Putamen (tissue), 1 donor: ENCODE measurements at regions not wholly inside any gene's neighbourhood (a gene's known extent, or its start where the extent isn't known, plus 50 kb on each side); places are given as distances from the start of the nearest gene placed in this dataset.

Experiments used
- DNase-seq: peaks from one replicate; pipeline ENCODE4 v3.0.0-alpha.2; 2016; ENCODE audit warnings: low spot score

- no peak for DNase-seq
These were observed 611.1 kb downstream of the BRINP3 start for GRCh38 chr1:189866606-189867005.

DNA sequence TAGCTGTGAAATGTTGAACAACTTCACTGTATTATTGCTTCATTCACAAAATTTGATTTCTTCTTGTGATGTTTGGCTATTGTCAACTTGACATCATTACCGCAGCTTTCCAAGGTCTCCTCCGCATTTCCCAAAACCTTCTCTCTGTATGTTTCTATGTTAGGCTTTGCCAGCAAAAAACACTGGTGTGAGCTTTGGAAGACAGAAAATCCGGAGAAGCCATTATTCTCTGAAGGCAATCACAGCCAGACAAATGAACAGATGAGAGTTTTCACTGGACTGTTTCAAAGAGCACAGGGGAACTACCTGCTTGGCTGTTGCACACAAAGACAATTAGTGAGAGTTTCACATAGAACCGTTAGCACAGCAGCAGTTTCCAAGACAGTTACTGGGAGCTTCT, 609.6 kb downstream of the BRINP3 start:
- DNase-seq = no peak

- DNase-seq = no peak
These were observed 602.8 kb downstream of the BRINP3 start for GRCh38 chr1:189874715-189875435.

- no peak for DNase-seq
These were observed 597.5 kb downstream of the BRINP3 start for GRCh38 chr1:189880135-189880534.

DNA sequence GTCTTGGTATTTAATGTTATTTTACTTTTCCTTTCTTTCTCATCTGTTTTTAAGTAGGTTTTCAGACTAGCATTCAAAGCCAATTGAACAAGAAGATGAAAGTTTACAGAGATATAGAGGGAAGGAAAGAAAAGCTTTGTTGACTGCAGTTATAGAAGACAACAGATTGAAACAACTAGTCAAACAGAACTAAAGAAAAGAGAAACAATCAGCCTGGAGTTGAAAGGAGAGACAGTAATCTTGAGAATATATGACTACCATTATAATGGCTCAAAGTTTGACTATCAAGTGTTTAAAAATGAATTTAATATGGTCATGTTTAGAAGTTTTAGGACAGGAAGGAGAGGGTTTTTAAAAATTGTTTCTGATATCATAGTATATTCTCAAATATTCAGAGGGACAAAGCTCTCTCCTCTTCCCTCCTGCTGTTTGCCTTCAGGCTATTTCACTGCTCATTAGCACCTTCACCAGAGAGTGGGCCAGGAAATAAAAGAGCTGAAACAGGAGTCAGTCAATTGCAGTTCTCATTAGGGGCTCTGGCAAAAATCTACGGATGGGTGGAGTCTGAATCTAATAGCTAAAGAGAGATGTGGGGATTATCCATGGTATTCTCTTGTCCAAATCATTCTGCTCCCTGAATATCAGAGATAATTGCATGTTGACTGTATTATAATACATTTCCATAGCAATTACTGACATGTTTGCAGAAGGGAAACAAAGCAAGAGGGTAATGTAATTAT, 577.8 kb downstream of the BRINP3 start:
- no peak for DNase-seq

GRCh38 chr1:189904509-189904908, 573.2 kb downstream of the BRINP3 start:
- no peak for DNase-seq

GRCh38 chr1:189908113-189908512, 569.6 kb downstream of the BRINP3 start:
- DNase-seq = no peak

GRCh38 chr1:189921613-189922012, 556.1 kb downstream of the BRINP3 start:
- no peak for DNase-seq

DNA sequence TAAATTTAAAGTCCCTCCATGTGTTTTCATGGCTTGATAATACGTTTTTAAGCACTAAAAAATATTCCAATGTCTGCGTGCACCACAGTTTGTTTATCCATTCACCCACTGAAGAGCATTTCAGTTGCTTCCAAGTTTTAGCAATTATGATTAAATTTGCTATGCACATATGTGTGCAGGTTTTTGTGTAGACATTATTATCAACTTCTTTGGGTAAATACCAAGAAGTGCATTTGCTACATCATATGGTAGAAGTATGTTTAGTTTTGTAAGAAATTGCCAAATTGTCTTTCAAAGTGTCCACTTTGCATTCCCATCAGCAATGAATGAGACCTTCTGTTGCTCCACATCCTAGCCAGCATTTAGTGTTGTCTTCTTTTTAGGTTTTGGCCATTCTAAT, 550.0 kb downstream of the BRINP3 start:
- no peak for DNase-seq

- DNase-seq = no peak
These were observed 548.1 kb downstream of the BRINP3 start for GRCh38 chr1:189929501-189930099.

DNA sequence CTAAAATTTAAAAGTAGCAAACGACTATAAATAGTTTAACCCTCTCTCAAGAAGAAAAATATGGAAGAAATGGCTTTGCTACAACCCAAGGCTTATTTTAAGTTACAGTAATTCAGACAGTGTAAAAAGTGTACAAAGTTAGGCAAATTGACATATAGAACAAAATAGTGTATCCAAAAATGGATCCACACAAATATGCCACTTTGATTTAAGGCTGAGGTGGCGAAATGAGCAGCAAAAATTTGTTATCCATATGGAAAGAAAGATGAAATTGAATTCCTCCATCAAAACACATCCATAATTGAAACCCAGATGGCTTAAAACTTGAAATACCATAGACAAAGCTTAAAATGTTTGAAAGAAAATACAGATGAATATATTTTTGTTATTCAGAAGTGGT, 540.8 kb downstream of the BRINP3 start:
- no peak for DNase-seq

- no peak for DNase-seq
These were observed 537.7 kb downstream of the BRINP3 start for GRCh38 chr1:189939967-189940366.

DNA sequence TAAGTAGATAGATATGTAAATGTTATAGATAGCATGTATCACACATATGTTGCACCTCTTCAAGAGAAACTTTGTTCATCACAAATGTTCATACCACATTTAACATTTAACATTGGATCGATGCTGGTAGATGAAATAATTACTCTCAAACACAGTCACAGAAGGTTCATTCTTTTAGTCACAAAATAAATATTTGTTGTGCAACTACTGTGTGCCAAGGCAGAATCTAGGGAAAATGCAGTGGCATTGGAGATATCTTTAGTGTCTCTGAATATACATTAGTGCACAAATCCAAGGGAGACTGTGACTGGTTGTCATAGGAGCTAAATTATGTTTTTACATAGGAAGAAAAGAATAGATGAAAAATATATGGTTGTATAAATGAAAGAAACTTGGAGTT, 535.7 kb downstream of the BRINP3 start:
- no peak for DNase-seq

DNA sequence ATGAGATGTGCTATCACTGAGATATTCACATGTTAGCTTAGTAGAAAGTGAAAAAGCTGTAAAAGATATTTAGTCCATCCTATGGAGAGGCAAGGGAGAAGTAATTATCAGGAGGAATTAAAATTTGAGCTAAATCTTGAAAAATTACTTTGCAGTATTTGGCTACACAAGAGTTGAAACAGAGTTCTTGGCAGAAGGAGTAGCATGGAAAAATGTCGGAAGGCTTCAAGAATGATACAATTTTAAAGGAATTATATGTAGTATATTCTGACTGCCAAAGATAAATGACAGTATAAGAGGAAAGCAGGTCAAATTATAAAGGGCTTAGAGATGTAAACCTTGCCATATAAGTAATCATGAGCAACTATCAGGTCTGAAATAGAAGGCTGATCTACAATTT, 518.9 kb downstream of the BRINP3 start:
- DNase-seq = no peak

DNA sequence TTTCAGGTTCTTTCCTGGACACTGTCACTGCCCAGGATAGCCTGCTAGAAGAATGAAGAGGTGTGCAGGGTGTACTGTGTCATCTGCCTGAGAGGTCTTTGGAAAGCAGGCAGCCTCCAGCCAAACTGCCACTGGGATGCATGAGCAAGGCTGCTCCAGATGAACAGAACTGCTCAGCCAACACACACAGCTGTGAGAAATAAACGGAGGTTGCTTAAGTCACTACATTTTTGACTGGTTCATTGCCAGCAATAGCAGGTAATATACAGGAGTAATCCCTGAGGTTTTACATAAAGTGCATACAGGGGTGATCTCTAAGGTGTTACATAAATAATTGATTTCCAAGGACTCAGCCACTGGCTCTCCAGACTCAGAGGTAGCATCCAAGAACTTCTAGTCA, 516.9 kb downstream of the BRINP3 start:
- DNase-seq = no peak

DNA sequence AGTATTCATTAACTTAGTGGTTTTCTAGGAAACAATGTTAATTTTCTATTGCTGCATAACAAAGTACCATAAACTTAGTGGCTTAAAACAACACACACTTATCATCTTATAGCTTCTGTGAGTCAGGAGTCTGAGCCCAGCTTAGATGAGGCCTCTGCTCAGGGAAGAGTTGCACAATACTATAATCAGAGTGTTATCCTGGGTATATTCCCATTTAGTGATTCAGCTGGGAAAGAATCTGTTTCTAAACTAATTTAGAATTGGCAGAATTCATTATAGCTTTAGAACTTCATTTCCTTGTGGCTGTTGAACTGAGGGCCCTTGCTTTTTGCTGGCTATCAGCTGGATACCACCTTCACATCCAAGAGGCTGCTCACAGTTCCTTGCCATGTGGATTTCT, 515.5 kb downstream of the BRINP3 start:
- DNase-seq = no peak

DNA sequence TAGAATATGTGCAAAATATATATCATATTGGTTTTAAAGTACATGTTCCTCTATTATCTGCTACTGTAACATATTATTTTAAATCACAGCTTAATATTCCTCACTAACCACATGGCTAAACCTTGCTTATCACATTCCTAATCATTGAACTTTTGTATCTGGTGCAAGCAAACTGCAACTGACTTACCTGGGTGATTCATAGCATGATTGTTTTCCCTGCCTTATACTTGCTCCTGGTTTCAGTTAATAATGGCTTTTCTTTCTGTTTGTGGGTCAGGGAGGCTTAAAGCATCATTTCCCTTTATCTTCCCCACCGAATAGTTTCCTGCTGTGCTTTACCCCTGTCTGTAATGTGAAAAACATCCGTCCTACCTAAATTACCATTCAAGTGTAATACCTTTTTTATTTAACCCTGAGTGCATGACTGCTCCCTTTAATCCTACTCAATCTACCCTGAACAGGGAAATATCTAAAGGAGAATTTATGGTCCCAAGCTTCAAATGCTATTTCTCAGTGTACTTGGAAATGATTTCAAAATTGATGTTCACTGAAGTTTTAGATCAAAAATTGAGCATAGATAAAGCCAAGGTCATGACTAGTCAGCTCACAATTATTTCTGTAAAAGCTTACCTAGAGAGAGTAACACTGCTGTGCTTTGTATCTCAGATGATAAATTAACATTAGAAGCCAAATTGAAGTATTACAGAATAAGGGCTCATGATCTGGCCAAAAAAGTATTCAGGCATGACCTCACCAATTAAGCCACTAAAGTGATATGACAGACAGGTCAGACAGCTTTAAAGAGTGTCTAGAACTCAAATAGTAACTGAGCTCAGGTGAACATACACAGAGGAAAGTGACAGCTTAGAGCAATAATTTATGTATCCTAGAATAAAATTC, 507.1 kb downstream of the BRINP3 start:
- DNase-seq = no peak

DNA sequence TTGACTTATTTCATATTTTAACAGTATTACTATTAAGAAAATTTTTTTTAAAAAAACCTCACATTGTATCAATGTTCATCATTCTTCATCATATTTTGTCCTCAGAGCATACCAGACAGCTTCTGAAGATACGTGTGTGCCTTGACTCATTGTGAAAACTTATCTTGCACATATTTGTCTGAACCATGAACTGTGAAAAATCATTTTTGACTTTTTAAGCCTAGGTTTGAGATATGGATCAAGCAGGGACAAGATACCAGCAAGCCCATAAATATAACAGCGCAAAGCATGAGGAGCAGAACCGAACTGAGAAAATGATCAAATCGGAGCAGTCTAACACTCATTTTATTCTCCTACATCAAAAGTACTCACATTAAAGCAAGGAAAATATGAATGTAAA, 506.0 kb downstream of the BRINP3 start:
- no peak for DNase-seq

DNA sequence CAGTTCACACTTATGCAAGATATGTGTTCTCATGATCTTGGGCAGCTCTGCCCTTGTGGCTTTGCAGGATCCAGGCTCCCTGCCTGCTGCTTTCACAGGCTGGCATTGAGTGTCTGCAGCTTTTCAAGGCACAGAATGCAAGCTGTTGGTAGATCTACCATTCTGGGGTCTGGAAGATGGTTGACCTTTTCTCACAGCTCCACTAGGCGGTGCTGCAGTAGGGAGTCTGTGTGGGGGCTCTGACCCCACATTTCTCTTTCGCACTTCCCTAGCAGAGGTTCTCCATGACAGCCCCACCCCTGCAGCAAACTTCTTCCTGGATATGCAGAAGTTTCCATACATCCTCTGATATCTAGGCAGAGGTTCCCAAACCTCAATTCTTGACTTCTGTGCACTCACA, 500.5 kb downstream of the BRINP3 start:
- no peak for DNase-seq

GRCh38 chr1:189983166-189983890, 494.3 kb downstream of the BRINP3 start:
- no peak for DNase-seq

DNA sequence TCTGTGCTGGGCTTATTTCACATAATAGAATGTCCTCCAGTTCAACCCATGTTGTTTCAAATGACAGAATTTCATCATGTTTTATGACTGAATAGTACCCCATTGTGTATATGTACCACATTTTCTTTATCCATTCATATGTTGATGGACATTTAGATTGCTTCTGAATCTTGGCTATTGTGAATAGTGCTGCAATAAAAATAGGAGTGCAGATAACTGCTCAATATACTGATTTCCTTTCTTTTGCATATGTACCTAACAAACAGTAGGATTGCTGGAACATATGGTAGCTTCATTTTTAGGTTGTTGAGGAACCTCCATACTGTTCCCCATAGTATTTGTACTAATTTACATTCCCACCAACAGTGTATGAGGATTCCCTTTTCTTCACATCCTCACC, 491.1 kb downstream of the BRINP3 start:
- DNase-seq = no peak

GRCh38 chr1:189987509-189987908, 490.2 kb downstream of the BRINP3 start:
- no peak for DNase-seq
